Skeletal muscle satellite cell (primary cell): ENCODE measurements at regions not wholly inside any gene's neighbourhood (a gene's known extent, or its start where the extent isn't known, plus 50 kb on each side); places are given as distances from the start of the nearest gene placed in this dataset.

ENCODE experiments used
- H3K27me3 ChIP-seq: 2 replicates; pipeline ENCODE4 v1.7.0; 2013; ENCODE audit warnings: low read length; ENCODE audit not compliant: control insufficient read depth, insufficient read depth
- H3K36me3 ChIP-seq: 2 replicates; pipeline ENCODE4 v1.7.0; 2013; ENCODE audit warnings: mild to moderate bottlenecking, control low read depth, low read length; ENCODE audit not compliant: insufficient read depth
- H3K4me1 ChIP-seq: 2 replicates; pipeline ENCODE4 v1.7.0; 2013; ENCODE audit warnings: low read length; ENCODE audit not compliant: control insufficient read depth, insufficient read depth
- H3K4me2 ChIP-seq: 2 replicates; pipeline ENCODE4 v1.7.0; 2013; ENCODE audit warnings: mild to moderate bottlenecking, low read length
- H3K4me3 ChIP-seq: 2 replicates; pipeline ENCODE4 v1.7.0; 2013; ENCODE audit warnings: low read length
- H3K9ac ChIP-seq: 2 replicates; pipeline ENCODE4 v1.7.0; 2013; ENCODE audit warnings: mild to moderate bottlenecking, low read depth, low read length, moderate library complexity
- H3K9me3 ChIP-seq: replicated peaks from 2 replicates; pipeline ENCODE4 v1.7.0; 2013; ENCODE audit warnings: mild to moderate bottlenecking, control low read depth, low read length

- no peaks in the 10 kb centered on the region for H3K9me3 ChIP-seq
- no peaks in the 10 kb centered on the region for H3K36me3 ChIP-seq
- H3K27me3 ChIP-seq, result no peaks in the 10 kb centered on the region
- no peak overlapping the region for H3K4me2 ChIP-seq
- no peak overlapping the region for H3K4me3 ChIP-seq
- H3K4me1 ChIP-seq, result no peaks in the 10 kb centered on the region
- H3K9ac ChIP-seq, result no peak overlapping the region
Measured at GRCh38 chr2:167900435-167901114, 346.8 kb downstream of the STK39 start.

GRCh38 chr2:167898340-167898739 is 349.1 kb downstream of the STK39 start:
- Histone ChIP-seq H3K36me3 (no peaks in the 10 kb centered on the region), H3K9me3 (no peaks in the 10 kb centered on the region), H3K4me1 (no peaks in the 10 kb centered on the region), H3K9ac (no peak overlapping the region), H3K4me3 (no peak overlapping the region), H3K4me2 (no peak overlapping the region), H3K27me3 (no peaks in the 10 kb centered on the region)

DNA sequence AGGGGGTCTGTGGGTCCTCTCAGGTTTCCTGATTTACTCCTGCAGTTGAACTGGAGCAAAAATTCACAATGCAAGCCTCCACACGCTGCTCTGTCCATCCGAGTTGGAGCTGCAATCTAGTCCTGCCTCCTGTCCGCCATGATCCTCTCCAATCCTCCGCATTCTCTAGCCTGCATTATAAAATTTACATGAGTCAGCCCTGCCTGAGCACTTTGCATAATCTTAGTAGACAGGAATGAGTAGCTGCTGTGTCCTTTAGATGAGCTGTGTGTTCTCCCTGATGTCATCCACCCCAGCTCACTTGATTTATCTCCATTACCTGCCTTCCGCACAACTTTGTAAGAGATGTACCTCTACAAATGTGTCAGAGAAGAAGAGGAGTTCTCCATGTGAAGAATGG is 355.6 kb downstream of the STK39 start:
- no peaks in the 10 kb centered on the region for H3K9me3 ChIP-seq
- no peaks in the 10 kb centered on the region for H3K36me3 ChIP-seq
- H3K9ac ChIP-seq, result no peak overlapping the region
- H3K4me1 ChIP-seq, result no peaks in the 10 kb centered on the region
- H3K27me3 ChIP-seq, result peaks cover 3% of the 10 kb centered on the region
- H3K4me3 ChIP-seq, result no peak overlapping the region
- no peak overlapping the region for H3K4me2 ChIP-seq

DNA sequence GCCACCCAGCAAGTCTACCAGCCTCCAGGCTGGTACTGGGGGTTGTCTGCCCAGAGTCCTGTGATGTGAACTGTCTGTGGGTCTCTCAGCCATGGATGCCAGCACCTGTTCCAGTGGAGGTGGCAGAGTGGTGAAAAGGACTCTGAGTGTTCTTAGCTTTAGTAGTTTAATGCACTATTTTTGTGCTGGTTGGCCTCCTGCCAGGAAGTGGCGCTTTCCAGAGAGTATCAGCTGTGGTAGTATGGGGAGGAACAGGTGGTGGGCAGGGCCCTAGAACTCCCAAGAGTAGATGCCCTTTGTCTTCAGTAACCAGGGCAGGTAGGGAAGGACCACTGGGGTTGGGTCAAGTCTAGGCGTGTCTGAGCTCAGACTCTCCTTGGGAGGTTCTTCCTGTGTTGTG is 356.7 kb downstream of the STK39 start:
- Histone ChIP-seq H3K27me3 (peaks cover 3% of the 10 kb centered on the region), H3K9me3 (no peaks in the 10 kb centered on the region), H3K4me3 (no peak overlapping the region), H3K9ac (no peak overlapping the region), H3K4me1 (no peaks in the 10 kb centered on the region), H3K4me2 (no peak overlapping the region), H3K36me3 (no peaks in the 10 kb centered on the region)

DNA sequence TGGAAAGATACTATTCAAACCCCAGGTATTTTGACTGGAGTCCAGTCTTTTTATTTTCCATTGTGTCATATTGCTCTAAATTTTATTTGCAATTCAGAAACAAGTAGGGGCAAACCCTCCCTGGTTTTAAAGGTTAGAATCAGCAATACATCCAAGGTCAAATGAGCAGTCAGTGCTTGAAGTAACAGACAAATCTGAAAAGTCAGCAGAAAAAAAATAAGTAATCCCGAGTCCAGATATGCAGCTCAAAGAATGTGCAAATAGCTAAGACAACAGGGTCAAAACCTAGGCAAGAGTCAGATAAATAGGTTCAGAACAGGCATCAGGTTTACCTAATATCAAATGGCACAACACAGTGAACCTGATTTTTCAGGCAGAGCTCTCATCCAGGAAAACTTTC is 367.0 kb downstream of the STK39 start:
- H3K36me3 ChIP-seq, result no peaks in the 10 kb centered on the region
- no peaks in the 10 kb centered on the region for H3K4me1 ChIP-seq
- no peaks in the 10 kb centered on the region for H3K9me3 ChIP-seq
- peaks cover 4% of the 10 kb centered on the region for H3K27me3 ChIP-seq
- no peak overlapping the region for H3K4me2 ChIP-seq
- H3K4me3 ChIP-seq, result no peak overlapping the region
- no peak overlapping the region for H3K9ac ChIP-seq

DNA sequence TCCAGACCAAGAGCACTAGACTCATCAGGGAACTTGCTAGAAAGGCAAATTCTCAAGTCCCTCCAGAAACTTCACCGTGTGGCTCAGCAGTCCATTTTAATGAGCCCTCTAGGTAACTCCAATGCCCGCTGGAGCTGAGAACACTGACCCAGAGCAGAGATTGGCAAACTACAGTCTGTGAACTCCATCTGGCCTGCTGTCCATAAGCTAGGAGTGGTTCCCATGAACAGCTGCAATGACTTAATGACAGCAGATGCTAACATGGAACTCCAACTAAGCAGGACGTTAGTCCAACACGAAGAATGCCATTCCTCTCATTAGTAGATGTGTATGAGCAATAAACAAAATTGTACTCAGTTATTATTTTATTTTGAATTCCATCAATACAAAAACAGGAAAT is 371.9 kb downstream of the STK39 start:
- H3K27me3 ChIP-seq, result no peaks in the 10 kb centered on the region
- H3K9me3 ChIP-seq, result no peaks in the 10 kb centered on the region
- no peak overlapping the region for H3K9ac ChIP-seq
- H3K4me2 ChIP-seq, result no peak overlapping the region
- H3K4me1 ChIP-seq, result no peaks in the 10 kb centered on the region
- H3K4me3 ChIP-seq, result no peak overlapping the region
- H3K36me3 ChIP-seq, result no peaks in the 10 kb centered on the region

DNA sequence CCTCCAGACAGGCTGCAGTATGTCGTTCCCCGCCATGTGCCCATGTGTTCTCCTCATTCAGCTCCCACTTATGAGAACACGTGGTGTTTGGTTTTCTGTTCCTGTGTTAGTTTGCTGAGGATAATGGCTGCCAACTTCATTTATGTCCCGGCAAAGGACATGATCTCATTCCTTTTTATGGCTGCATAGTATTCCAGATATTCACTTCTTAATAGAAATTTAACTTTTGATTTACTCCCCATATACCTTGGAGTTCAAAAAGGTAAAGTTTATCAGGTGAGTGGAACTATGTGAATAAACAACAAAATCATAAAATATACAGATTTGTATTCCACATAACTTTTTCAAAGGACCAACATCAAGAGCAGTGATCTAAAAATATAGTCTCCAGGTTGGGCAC is 372.6 kb downstream of the STK39 start:
- H3K4me2 ChIP-seq, result no peak overlapping the region
- H3K9me3 ChIP-seq, result no peaks in the 10 kb centered on the region
- H3K36me3 ChIP-seq, result no peaks in the 10 kb centered on the region
- no peaks in the 10 kb centered on the region for H3K27me3 ChIP-seq
- no peaks in the 10 kb centered on the region for H3K4me1 ChIP-seq
- H3K9ac ChIP-seq, result no peak overlapping the region
- H3K4me3 ChIP-seq, result no peak overlapping the region

- Histone ChIP-seq H3K36me3 (no peaks in the 10 kb centered on the region), H3K4me1 (no peaks in the 10 kb centered on the region), H3K4me3 (no peak overlapping the region), H3K9me3 (no peaks in the 10 kb centered on the region), H3K27me3 (no peaks in the 10 kb centered on the region), H3K9ac (no peak overlapping the region), H3K4me2 (no peak overlapping the region)
Measured at GRCh38 chr2:167871286-167871685, 376.1 kb downstream of the STK39 start.

DNA sequence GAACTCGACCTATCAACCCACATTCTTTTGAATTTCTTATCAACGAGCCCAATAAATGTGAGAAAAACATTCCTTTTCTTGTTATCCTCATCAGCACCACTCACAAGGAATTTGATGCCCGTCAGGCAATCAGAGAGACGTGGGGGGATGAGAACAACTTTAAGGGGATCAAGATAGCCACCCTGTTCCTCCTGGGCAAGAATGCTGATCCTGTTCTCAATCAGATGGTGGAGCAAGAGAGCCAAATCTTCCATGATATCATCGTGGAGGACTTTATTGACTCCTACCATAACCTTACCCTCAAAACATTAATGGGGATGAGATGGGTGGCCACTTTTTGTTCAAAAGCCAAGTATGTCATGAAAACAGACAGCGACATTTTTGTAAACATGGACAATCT is 378.2 kb downstream of the STK39 start:
- Histone ChIP-seq H3K9me3 (no peaks in the 10 kb centered on the region), H3K9ac (no peak overlapping the region), H3K4me1 (no peaks in the 10 kb centered on the region), H3K36me3 (no peaks in the 10 kb centered on the region), H3K4me3 (no peak overlapping the region), H3K4me2 (no peak overlapping the region), H3K27me3 (no peaks in the 10 kb centered on the region)

GRCh38 chr2:167863377-167863776 is 384.0 kb downstream of the STK39 start:
- no peak overlapping the region for H3K4me2 ChIP-seq

DNA sequence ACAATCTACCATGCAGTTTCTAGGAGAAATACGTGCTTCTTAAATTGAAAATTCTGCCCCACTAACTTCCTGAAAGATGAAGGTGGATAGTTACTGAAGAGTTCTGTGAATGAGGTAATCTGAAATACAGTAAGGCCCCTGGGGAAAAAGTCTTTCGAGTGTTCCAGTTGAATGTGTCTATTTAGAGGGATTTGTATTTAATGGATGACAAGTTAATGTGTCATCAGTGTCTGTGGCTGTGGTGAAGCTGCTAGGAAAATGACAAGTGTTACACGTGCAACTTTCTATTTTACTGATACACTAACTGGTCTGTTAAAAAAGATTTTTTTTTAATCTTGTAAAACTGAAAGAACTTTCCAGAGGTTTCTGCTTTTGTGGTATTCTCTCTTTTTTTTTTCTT is 384.6 kb downstream of the STK39 start:
- H3K4me1 ChIP-seq, result no peaks in the 10 kb centered on the region
- H3K4me3 ChIP-seq, result no peak overlapping the region
- H3K36me3 ChIP-seq, result no peaks in the 10 kb centered on the region
- no peak overlapping the region for H3K9ac ChIP-seq
- no peaks in the 10 kb centered on the region for H3K9me3 ChIP-seq
- H3K4me2 ChIP-seq, result no peak overlapping the region
- H3K27me3 ChIP-seq, result no peaks in the 10 kb centered on the region

More at GRCh38 chr2:167863377-167863776, 384.0 kb downstream of the STK39 start:
- H3K27me3 ChIP-seq, result no peaks in the 10 kb centered on the region
- H3K9me3 ChIP-seq, result no peaks in the 10 kb centered on the region
- no peaks in the 10 kb centered on the region for H3K4me1 ChIP-seq
- no peaks in the 10 kb centered on the region for H3K36me3 ChIP-seq
- H3K4me3 ChIP-seq, result no peak overlapping the region
- no peak overlapping the region for H3K9ac ChIP-seq

GRCh38 chr2:167862296-167862695 is 385.1 kb downstream of the STK39 start:
- H3K4me2 ChIP-seq, result no peak overlapping the region
- H3K36me3 ChIP-seq, result no peaks in the 10 kb centered on the region
- no peaks in the 10 kb centered on the region for H3K4me1 ChIP-seq
- no peaks in the 10 kb centered on the region for H3K9me3 ChIP-seq
- no peaks in the 10 kb centered on the region for H3K27me3 ChIP-seq
- H3K9ac ChIP-seq, result no peak overlapping the region
- H3K4me3 ChIP-seq, result no peak overlapping the region
